ENCODE measurements at regions not wholly inside any gene's neighbourhood (a gene's known extent, or its start where the extent isn't known, plus 50 kb on each side); places are given as distances from the start of the nearest gene placed in this dataset.

DNA sequence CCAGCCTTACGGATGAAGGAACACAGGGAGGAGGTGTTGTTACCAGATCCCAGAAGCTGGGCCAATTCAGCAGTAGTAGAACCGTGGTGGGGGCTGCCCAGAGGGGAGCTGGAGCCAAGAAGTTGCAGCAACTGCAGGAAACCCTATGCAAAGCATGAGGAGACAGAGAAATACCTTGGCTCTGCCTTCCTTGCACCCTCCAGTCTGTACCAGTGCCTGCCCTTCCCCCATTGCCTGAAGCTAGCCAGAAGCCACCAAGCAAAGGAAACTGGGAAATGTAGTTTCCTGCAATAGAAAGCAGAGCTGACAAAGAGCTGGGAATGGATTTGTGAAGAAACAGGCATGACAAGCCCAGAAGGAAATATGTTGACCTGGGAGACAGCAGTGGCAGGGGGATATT is 108.7 kb upstream of the FUNDC1 start:
- Histone ChIP-seq H2BK15ac (ENCODE audit: low read depth, poor library complexity, severe bottlenecking) (no peak overlapping the region), H3K4me3 (ENCODE audit: insufficient read depth in 1 of 2, low read depth in 1 of 2, low read length in 2 of 2) (no peak overlapping the region), H3K27ac (ENCODE audit: low read length, poor library complexity, severe bottlenecking) (no peak overlapping the region), H2BK12ac (ENCODE audit: low read length in 2 of 2) (no peak overlapping the region), H2BK120ac (ENCODE audit: low read depth, low read length) (no peak overlapping the region), H4K8ac (ENCODE audit: low read length) (no peak overlapping the region), H3K9ac (ENCODE audit: low read length) (no peak overlapping the region), H3K18ac (ENCODE audit: low read depth in 1 of 2, low read length in 2 of 2) (no peak overlapping the region), H2BK5ac (ENCODE audit: low read depth, low read length, poor library complexity, severe bottlenecking) (no peak overlapping the region), H4K91ac (ENCODE audit: low read length) (no peak overlapping the region), H3K14ac (ENCODE audit: low read length in 2 of 2) (no peak overlapping the region), H3K4ac (ENCODE audit: low read depth in 1 of 2, low read length in 2 of 2) (no peak overlapping the region), H3K27me3 (ENCODE audit: control insufficient read depth in 1 of 2, insufficient read depth in 1 of 2, low read length in 2 of 2) (peaks cover 0 to 8% of the 10 kb centered on the region in 2 experiments), H2AK5ac (ENCODE audit: low read length, severe bottlenecking) (no peak overlapping the region), H3K79me1 (replicated peaks; ENCODE audit: low read length, poor library complexity, severe bottlenecking) (no peaks in the 10 kb centered on the region), H3K4me1 (ENCODE audit: control insufficient read depth, insufficient read depth, low read depth, low read length) (peaks cover 2% of the 10 kb centered on the region), H3K9me3 (ENCODE audit: control insufficient read depth, low read length) (no peaks in the 10 kb centered on the region), H3K4me2 (ENCODE audit: low read length, poor library complexity, severe bottlenecking) (no peak overlapping the region), H3K36me3 (ENCODE audit: control insufficient read depth in 1 of 2, insufficient read depth in 2 of 2, low read depth in 1 of 2, low read length in 2 of 2) (no peaks in the 10 kb centered on the region), H3K23ac (ENCODE audit: low read length in 2 of 2) (no peak overlapping the region), H2AFZ (ENCODE audit: low read depth, low read length) (no peak overlapping the region)
- DNase-seq = no peak
- WGBS = 49% methylated on average over 2 of the region's 2 CpGs

DNA sequence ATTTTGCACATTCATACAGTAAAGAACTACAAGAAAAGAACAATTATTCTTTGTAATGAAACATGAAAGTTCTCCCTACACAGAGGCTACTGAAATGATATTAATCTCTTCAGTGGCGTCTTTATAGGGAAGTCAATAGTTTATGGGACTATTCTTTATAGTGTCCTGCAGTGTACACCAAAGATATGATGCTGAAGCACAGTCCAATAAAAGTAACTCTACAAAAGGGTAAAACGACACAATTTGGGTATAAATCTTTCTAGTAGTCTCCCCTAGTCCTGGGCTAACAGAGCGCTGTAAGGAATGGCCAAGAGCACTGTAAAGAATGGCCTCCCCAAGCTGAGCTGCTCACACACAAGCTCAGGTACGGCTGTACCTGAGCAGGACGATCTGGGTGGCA is 101.1 kb upstream of the FUNDC1 start:
- Histone ChIP-seq H3K23ac (ENCODE audit: low read length in 2 of 2) (no peak overlapping the region), H3K36me3 (ENCODE audit: control insufficient read depth in 1 of 2, insufficient read depth in 2 of 2, low read depth in 1 of 2, low read length in 2 of 2) (no peaks in the 10 kb centered on the region), H3K14ac (ENCODE audit: low read length in 2 of 2) (no peak overlapping the region), H2BK15ac (ENCODE audit: low read depth, poor library complexity, severe bottlenecking) (no peak overlapping the region), H4K91ac (ENCODE audit: low read length) (no peak overlapping the region), H2BK120ac (ENCODE audit: low read depth, low read length) (no peak overlapping the region), H2AFZ (ENCODE audit: low read depth, low read length) (no peak overlapping the region), H3K27me3 (ENCODE audit: control insufficient read depth in 1 of 2, insufficient read depth in 1 of 2, low read length in 2 of 2) (peaks cover 0 to 9% of the 10 kb centered on the region in 2 experiments), H3K4me1 (ENCODE audit: control insufficient read depth, insufficient read depth, low read depth, low read length) (no peaks in the 10 kb centered on the region), H3K4me2 (ENCODE audit: low read length, poor library complexity, severe bottlenecking) (no peak overlapping the region), H3K79me1 (replicated peaks; ENCODE audit: low read length, poor library complexity, severe bottlenecking) (no peaks in the 10 kb centered on the region), H3K9me3 (ENCODE audit: control insufficient read depth, low read length) (peaks cover 4% of the 10 kb centered on the region), H3K4ac (ENCODE audit: low read depth in 1 of 2, low read length in 2 of 2) (no peak overlapping the region), H3K27ac (ENCODE audit: low read length, poor library complexity, severe bottlenecking) (no peak overlapping the region), H3K18ac (ENCODE audit: low read depth in 1 of 2, low read length in 2 of 2) (no peak overlapping the region), H2AK5ac (ENCODE audit: low read length, severe bottlenecking) (no peak overlapping the region), H2BK12ac (ENCODE audit: low read length in 2 of 2) (no peak overlapping the region), H3K9ac (ENCODE audit: low read length) (no peak overlapping the region), H3K4me3 (ENCODE audit: insufficient read depth in 1 of 2, low read depth in 1 of 2, low read length in 2 of 2) (no peak overlapping the region), H2BK5ac (ENCODE audit: low read depth, low read length, poor library complexity, severe bottlenecking) (no peak overlapping the region), H4K8ac (ENCODE audit: low read length) (no peak overlapping the region)
- no peak for DNase-seq
- WGBS = 93% methylated on average over 4 of the region's 5 CpGs

GRCh38 chrX:44637282-44637681 is 94.6 kb upstream of the FUNDC1 start:
- no peak overlapping the region for H3K14ac ChIP-seq (ENCODE audit: low read length in 2 of 2)
- no peak overlapping the region for H2AK5ac ChIP-seq (ENCODE audit: low read length, severe bottlenecking)
- H2BK120ac ChIP-seq (ENCODE audit: low read depth, low read length) = no peak overlapping the region
- H3K27me3 ChIP-seq (ENCODE audit: control insufficient read depth in 1 of 2, insufficient read depth in 1 of 2, low read length in 2 of 2) = no peaks in the 10 kb centered on the region
- no peaks in the 10 kb centered on the region for H3K4me1 ChIP-seq (ENCODE audit: control insufficient read depth, insufficient read depth, low read depth, low read length)
- H3K23ac ChIP-seq (ENCODE audit: low read length in 2 of 2) = no peak overlapping the region
- no peak overlapping the region for H4K8ac ChIP-seq (ENCODE audit: low read length)
- no peak overlapping the region for H3K4ac ChIP-seq (ENCODE audit: low read depth in 1 of 2, low read length in 2 of 2)
- H2AFZ ChIP-seq (ENCODE audit: low read depth, low read length) = no peak overlapping the region
- no peak overlapping the region for H3K4me3 ChIP-seq (ENCODE audit: insufficient read depth in 1 of 2, low read depth in 1 of 2, low read length in 2 of 2)
- no peak overlapping the region for H3K18ac ChIP-seq (ENCODE audit: low read depth in 1 of 2, low read length in 2 of 2)
- H2BK12ac ChIP-seq (ENCODE audit: low read length in 2 of 2) = no peak overlapping the region
- no peaks in the 10 kb centered on the region for H3K79me1 ChIP-seq (replicated peaks; ENCODE audit: low read length, poor library complexity, severe bottlenecking)
- H3K9ac ChIP-seq (ENCODE audit: low read length) = no peak overlapping the region
- no peak overlapping the region for H2BK15ac ChIP-seq (ENCODE audit: low read depth, poor library complexity, severe bottlenecking)
- WGBS = 57% methylated on average over 1 of the region's 1 CpG
- H3K4me2 ChIP-seq (ENCODE audit: low read length, poor library complexity, severe bottlenecking) = no peak overlapping the region
- DNase-seq = no peak
- H2BK5ac ChIP-seq (ENCODE audit: low read depth, low read length, poor library complexity, severe bottlenecking) = no peak overlapping the region
- no peaks in the 10 kb centered on the region for H3K9me3 ChIP-seq (ENCODE audit: control insufficient read depth, low read length)
- no peak overlapping the region for H3K27ac ChIP-seq (ENCODE audit: low read length, poor library complexity, severe bottlenecking)
- no peak overlapping the region for H4K91ac ChIP-seq (ENCODE audit: low read length)
- no peaks in the 10 kb centered on the region for H3K36me3 ChIP-seq (ENCODE audit: control insufficient read depth in 1 of 2, insufficient read depth in 2 of 2, low read depth in 1 of 2, low read length in 2 of 2)

DNA sequence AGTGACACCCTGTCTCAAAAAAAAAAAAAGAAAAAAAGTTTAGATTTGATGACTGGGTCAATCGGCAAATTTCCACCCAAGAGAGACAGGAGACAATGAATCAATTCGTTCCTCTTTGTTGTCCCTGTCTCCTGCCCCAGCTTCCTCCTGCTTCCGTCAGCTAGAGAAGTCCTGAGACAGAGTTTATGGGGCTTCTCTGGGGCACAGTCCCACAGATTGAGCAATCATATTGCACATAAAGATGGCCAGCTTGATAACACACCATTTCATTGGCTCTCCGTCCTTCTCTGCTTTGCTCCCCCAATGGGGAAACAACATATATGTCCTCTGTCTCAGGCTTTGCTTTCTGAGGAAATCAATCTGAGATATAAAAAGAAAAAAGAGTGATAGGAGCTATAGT is 78.4 kb upstream of the FUNDC1 start:
- WGBS = 67% methylated on average over 4 of the region's 4 CpGs
- Histone ChIP-seq H3K27ac (ENCODE audit: low read length, poor library complexity, severe bottlenecking) (no peak overlapping the region), H3K18ac (ENCODE audit: low read depth in 1 of 2, low read length in 2 of 2) (no peak overlapping the region)

More for the DNA sequence above, 78.4 kb upstream of the FUNDC1 start:
- Histone ChIP-seq H3K9ac (ENCODE audit: low read length) (no peak overlapping the region), H3K36me3 (ENCODE audit: control insufficient read depth in 1 of 2, insufficient read depth in 2 of 2, low read depth in 1 of 2, low read length in 2 of 2) (no peaks in the 10 kb centered on the region), H3K4me2 (ENCODE audit: low read length, poor library complexity, severe bottlenecking) (no peak overlapping the region), H3K4me1 (ENCODE audit: control insufficient read depth, insufficient read depth, low read depth, low read length) (no peaks in the 10 kb centered on the region), H3K23ac (ENCODE audit: low read length in 2 of 2) (no peak overlapping the region), H4K8ac (ENCODE audit: low read length) (no peak overlapping the region), H2BK5ac (ENCODE audit: low read depth, low read length, poor library complexity, severe bottlenecking) (no peak overlapping the region), H3K27me3 (ENCODE audit: control insufficient read depth in 1 of 2, insufficient read depth in 1 of 2, low read length in 2 of 2) (peaks cover 0 to 5% of the 10 kb centered on the region in 2 experiments), H2AK5ac (ENCODE audit: low read length, severe bottlenecking) (no peak overlapping the region), H2BK12ac (ENCODE audit: low read length in 2 of 2) (no peak overlapping the region), H3K4me3 (ENCODE audit: insufficient read depth in 1 of 2, low read depth in 1 of 2, low read length in 2 of 2) (no peak overlapping the region), H3K14ac (ENCODE audit: low read length in 2 of 2) (no peak overlapping the region), H3K79me1 (replicated peaks; ENCODE audit: low read length, poor library complexity, severe bottlenecking) (no peaks in the 10 kb centered on the region), H3K9me3 (ENCODE audit: control insufficient read depth, low read length) (no peaks in the 10 kb centered on the region), H2BK15ac (ENCODE audit: low read depth, poor library complexity, severe bottlenecking) (no peak overlapping the region), H3K4ac (ENCODE audit: low read depth in 1 of 2, low read length in 2 of 2) (no peak overlapping the region), H4K91ac (ENCODE audit: low read length) (no peak overlapping the region), H2AFZ (ENCODE audit: low read depth, low read length) (no peak overlapping the region), H2BK120ac (ENCODE audit: low read depth, low read length) (no peak overlapping the region)
- DNase-seq = no peak
